ENCODE measurements at regions not wholly inside any gene's neighbourhood (a gene's known extent, or its start where the extent isn't known, plus 50 kb on each side); places are given as distances from the start of the nearest gene placed in this dataset.

GRCh38 chr6:148271711-148272439 is 70.8 kb upstream of the SASH1 start:
- no peak for DNase-seq (ENCODE audit: low read depth in 1 of 2, low spot score in 1 of 2)

GRCh38 chr6:148272597-148272996 is 70.0 kb upstream of the SASH1 start:
- no peak for DNase-seq (ENCODE audit: low read depth in 1 of 2, low spot score in 1 of 2)

DNA sequence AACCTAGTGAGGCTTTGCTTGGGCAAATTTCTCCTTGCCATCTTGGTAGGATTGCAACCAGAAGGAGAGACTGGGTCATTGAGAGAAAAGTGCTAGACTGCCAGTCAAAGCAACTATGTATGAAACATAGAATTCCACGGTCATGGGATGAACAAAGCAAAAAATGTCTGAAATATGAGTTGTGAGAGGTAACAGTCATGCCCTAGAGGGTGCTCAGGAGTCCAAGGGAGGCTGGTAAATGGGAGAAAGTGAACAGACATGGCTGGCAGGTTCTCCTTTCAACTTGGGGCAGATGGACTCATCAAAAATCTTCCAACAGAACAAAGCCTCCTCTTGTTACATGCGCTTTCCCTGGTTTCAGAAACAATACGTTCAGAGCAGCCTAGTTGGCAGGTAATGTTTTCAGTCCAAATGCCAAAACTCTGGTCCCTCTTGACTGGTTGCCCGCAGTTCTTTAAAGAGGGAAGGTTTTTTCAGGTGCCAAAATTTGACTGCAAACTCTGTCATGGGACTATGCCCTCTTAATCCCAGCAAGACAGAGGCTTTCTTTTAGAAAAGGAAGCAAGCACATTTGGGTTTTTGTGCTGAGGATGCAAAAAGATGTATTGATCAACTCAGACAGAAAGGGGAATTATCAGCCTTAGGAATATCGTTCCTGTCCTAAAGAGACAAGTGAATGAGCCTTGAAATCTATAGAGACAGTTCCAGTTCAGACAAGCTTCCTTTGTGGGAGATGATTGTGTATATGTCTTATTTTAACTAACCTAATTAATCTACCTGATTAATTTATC is 68.5 kb upstream of the SASH1 start:
- DNase-seq (ENCODE audit: low read depth in 1 of 2, low spot score in 1 of 2): no peak

DNA sequence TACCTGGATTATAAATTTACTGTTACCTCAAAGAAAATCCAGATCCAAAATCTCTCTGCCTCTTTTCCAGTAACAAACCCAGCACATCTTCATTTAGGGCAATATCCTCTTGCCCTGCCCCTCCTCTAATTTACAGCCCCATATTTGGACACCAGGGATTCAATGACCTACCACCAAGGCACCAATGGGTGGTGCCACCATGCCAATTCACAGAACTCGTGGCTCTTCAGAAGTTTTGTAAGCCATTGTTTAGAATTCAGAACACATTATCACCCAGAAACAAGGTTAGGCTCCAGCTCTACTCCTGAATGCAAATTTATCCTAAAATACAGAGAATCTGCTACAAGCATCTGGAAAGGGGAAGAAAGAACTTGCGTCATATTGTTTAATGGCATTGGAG is 67.8 kb upstream of the SASH1 start:
- no peak for DNase-seq (ENCODE audit: low read depth in 1 of 2, low spot score in 1 of 2)

GRCh38 chr6:148285205-148285604 is 57.4 kb upstream of the SASH1 start:
- DNase-seq (ENCODE audit: low read depth in 1 of 2, low spot score in 1 of 2): no peak

- no peak for DNase-seq (ENCODE audit: low read depth in 1 of 2, low spot score in 1 of 2)
Observed at GRCh38 chr6:148286563-148286962, 56.1 kb upstream of the SASH1 start.

- no peak for DNase-seq (ENCODE audit: low read depth in 1 of 2, low spot score in 1 of 2)
Observed at GRCh38 chr6:148287623-148288333, 54.9 kb upstream of the SASH1 start.

DNA sequence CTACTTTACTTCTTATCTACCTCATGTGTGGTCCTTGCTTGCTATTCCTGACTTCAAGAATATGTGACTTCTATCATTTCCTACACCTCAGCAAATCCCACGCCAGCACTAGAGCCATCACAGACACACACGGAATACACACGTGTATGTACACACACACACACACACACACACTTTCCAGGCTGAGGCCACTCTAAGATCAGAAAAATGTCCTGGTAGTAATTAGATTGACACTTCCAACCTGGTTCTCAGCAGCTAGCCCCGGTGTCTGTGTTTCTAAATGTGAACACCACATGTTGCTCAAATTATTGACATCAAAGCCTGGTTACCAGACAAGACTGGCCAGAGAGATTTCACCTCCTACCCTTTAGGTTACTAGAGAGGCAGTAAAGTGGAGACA is 54.1 kb upstream of the SASH1 start:
- DNase-seq (ENCODE audit: low read depth in 1 of 2, low spot score in 1 of 2): no peak

- DNase-seq (ENCODE audit: low read depth in 1 of 2, low spot score in 1 of 2): no peak
Observed at GRCh38 chr6:148289153-148289552, 53.5 kb upstream of the SASH1 start.

GRCh38 chr6:148291876-148292275 is 50.8 kb upstream of the SASH1 start:
- no peak for DNase-seq (ENCODE audit: low read depth in 1 of 2, low spot score in 1 of 2)
